K562 (cell line): ENCODE measurements at regions not wholly inside any gene's neighbourhood (a gene's known extent, or its start where the extent isn't known, plus 50 kb on each side); places are given as distances from the start of the nearest gene placed in this dataset.

Experiments used
- ADNP ChIP-seq: fragments of 200-800 bp; sonication (Bioruptor generic); IDR thresholded peaks from 2 replicates; pipeline ENCODE4 v1.6.1; 2016; ENCODE audit warnings: missing genetic modification characterization, missing compliant biosample characterization
- CBX5 ChIP-seq: IDR thresholded peaks from 2 replicates; pipeline ENCODE4 v1.6.1; 2014; ENCODE audit warnings: low read depth, borderline replicate concordance
- CEBPB ChIP-seq: fragments of 450-650 bp; IDR thresholded peaks from 2 replicates; pipeline ENCODE4 v1.6.1; 2016; ENCODE audit warnings: missing genetic modification characterization, missing compliant biosample characterization
- ETV1 ChIP-seq: fragments of 450-650 bp; conservative IDR thresholded peaks from 2 replicates; pipeline ENCODE4 v1.6.1; 2016; ENCODE audit warnings: missing genetic modification characterization, control low read depth, low read depth, missing compliant biosample characterization
- HDAC1 ChIP-seq, 2 experiments: fragments of 450-650 bp; IDR thresholded peaks; 2 replicates each; pipeline ENCODE4 v1.6.1; 2016 to 2017; ENCODE audit warnings: inconsistent platforms in 1 of 2, mild to moderate bottlenecking in 1 of 2, moderate library complexity in 1 of 2
- HDAC3 ChIP-seq: fragments of 450-650 bp; IDR thresholded peaks from 2 replicates; pipeline ENCODE4 v1.6.1; 2018; ENCODE audit warnings: borderline replicate concordance, mild to moderate bottlenecking, moderate library complexity; ENCODE audit not compliant: partially characterized antibody
- HMG20A ChIP-seq: fragments of 450-650 bp; formaldehyde crosslinking; conservative IDR thresholded peaks from 2 replicates; pipeline ENCODE4 v1.4.0; 2020; ENCODE audit warnings: mild to moderate bottlenecking, mixed read lengths
- MAFG ChIP-seq: fragments of 450-650 bp; conservative IDR thresholded peaks from 2 replicates; pipeline ENCODE4 v1.6.1; 2016; ENCODE audit warnings: missing genetic modification characterization, missing compliant biosample characterization
- MCM7 ChIP-seq, 2 experiments: fragments of 450-650 bp; IDR thresholded peaks; 2 replicates each; pipeline ENCODE4 v1.6.1; 2016 to 2018
- MXI1 ChIP-seq: IDR thresholded peaks from 2 replicates; pipeline ENCODE4 v1.6.1; 2011; ENCODE audit warnings: low read depth, mild to moderate bottlenecking, improper control_type of control experiment, low read length
- NCOA1 ChIP-seq: fragments of 450-650 bp; IDR thresholded peaks from 2 replicates; pipeline ENCODE4 v1.6.1; 2016; ENCODE audit warnings: low read depth
- PHF20 ChIP-seq: fragments of 450-650 bp; IDR thresholded peaks from 2 replicates; pipeline ENCODE4 v1.6.1; 2018; ENCODE audit not compliant: partially characterized antibody
- RBM15 ChIP-seq: fragments of 200-400 bp; formaldehyde crosslinking; IDR thresholded peaks from 2 replicates; pipeline ENCODE4 v1.6.1; 2018; ENCODE audit warnings: mild to moderate bottlenecking, low read length, moderate library complexity; ENCODE audit not compliant: insufficient read depth
- RBM25 ChIP-seq: fragments of 200-400 bp; formaldehyde crosslinking; IDR thresholded peaks from 2 replicates; pipeline ENCODE4 v1.6.1; 2018; ENCODE audit warnings: low read length, low read depth, moderate library complexity; ENCODE audit not compliant: severe bottlenecking
- SMAD3 ChIP-seq: fragments of 450-650 bp; formaldehyde crosslinking; conservative IDR thresholded peaks from 2 replicates; pipeline ENCODE4 v1.4.0; 2020; ENCODE audit warnings: mild to moderate bottlenecking
- SMARCA4 ChIP-seq: fragments of 450-650 bp; IDR thresholded peaks from 2 replicates; pipeline ENCODE4 v1.6.1; 2016
- SMARCA5 ChIP-seq: fragments of 450-650 bp; IDR thresholded peaks from 2 replicates; pipeline ENCODE4 v1.6.1; 2016
- YBX1 ChIP-seq: fragments of 450-650 bp; IDR thresholded peaks from 2 replicates; pipeline ENCODE4 v1.7.1; 2016; ENCODE audit warnings: mild to moderate bottlenecking
- ZBED1 ChIP-seq: IDR thresholded peaks from 2 replicates; pipeline ENCODE4 v1.6.1; 2014
- ZNF23 ChIP-seq: fragments of 250-450 bp; sonication (Bioruptor Pico); IDR thresholded peaks from 2 replicates; pipeline ENCODE4 v1.4.0; 2020; ENCODE audit warnings: mild to moderate bottlenecking
- ZNF41 ChIP-seq: fragments of 250-450 bp; sonication (Bioruptor Pico); conservative IDR thresholded peaks from 2 replicates; pipeline ENCODE4 v1.4.0; 2020; ENCODE audit warnings: mild to moderate bottlenecking
- TF ChIP-seq, protein P1 (sequence below): fragments of 250-450 bp; sonication (Bioruptor Pico); IDR thresholded peaks from 2 replicates; pipeline ENCODE4 v1.5.0; 2021; ENCODE audit warnings: mild to moderate bottlenecking, moderate library complexity
- TF ChIP-seq, protein P2 (sequence below): fragments of 450-650 bp; formaldehyde crosslinking; IDR thresholded peaks from 2 replicates; pipeline ENCODE4 v1.4.0; 2020; ENCODE audit warnings: mild to moderate bottlenecking, mixed read lengths
- TF ChIP-seq, protein P3 (sequence below): sonication (generic); formaldehyde crosslinking; IDR thresholded peaks from 2 replicates; pipeline ENCODE4 v1.9.0; 2022; ENCODE audit warnings: mild to moderate bottlenecking, missing genetic modification reagents
- TF ChIP-seq, protein P4 (sequence below): sonication (generic); formaldehyde crosslinking; IDR thresholded peaks from 2 replicates; pipeline ENCODE4 v1.8.0; 2022; ENCODE audit warnings: mild to moderate bottlenecking, missing genetic modification reagents

DNA sequence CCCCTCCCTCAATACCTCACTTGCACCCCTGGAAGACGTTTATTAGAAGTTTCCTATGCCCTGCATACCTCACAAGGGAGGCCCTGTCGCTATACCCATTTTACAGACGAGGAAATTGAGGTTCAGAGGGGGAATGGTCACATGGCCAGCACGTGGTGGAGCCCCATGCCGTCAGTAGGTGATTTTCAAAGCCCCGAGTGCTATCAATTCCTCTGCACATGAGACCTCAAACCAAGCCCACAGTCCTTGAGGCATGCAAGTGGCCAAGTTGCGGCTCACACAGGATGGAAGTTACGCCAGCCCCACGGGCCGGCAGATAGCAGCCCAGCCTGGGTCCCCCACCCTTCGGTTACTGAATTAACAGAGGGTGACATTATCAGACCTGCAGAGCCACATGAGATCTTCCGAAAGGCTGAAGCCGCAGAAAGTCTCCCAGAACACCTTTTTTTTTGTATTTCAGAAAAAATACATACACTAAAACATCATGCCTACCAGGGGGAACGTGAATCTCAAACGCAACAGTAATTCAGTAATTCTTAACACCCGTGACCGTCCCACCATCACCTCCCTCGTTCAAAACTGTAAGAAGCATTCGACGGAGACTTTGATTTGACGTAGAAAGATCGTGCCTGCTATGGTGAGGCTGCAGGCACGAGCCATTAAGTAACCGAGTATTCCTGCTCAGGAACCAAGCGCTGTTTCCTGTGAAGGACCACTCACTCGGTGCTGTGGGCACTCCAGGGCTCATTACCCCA lies 129.0 kb downstream of the RFLNA start (continued):
- no peak for TF ChIP-seq NCOA1
- no peak for TF ChIP-seq MAFG
- TF ChIP-seq, protein P1, sequence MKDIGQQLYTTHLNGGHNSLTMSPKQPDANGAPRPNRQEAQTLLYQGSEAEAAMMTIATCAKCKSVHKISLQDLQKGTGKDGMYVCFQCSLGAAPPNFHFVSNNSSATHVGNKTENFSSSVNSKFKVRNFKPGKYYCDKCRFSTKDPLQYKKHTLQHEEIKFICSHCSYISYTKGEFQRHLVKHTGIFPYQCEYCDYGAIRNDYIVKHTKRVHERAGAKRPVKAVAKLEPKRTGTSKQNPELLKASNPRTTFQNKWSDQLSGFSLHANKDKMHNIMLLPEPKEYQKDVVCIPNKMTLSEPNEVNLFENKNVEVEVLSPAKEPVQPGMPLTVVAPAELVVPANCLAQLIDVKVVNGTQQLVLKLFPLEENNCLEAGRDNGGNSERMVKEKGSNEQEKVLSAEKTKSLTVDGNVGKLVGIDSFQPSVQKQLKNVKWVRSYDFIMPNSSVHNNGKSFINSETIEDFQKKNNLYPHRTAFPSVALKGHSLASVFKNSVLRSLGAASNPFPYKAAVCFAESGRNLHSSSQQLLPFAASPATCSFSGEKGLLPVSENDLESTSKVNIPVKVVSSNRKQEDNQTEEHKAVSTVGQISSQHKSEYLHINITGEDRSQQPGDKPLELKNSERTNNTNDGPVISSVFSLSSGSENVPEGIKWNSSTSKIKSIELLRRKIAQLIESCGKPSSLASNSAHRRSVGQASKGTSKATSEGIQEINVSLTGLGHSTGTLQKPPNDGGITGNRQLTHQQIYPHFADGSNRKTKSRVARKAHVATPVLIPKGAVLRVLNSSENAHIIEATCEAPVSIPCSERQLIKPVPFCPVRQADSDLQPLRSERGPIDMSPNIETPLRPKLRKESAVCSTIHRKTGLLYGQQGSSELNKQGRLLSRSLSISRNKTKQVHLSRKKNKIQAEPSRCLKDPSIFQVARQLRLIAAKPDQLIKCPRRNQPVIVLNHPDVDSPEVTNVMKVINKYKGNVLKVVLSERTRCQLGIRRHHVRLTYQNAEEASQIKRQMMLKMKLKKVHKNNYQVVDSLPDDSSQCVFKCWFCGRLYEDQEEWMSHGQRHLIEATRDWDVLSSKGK (CRISPR knock-in tag), result no peak
- TF ChIP-seq PHF20, result peak; percentile 25
- TF ChIP-seq ZBED1, result no peak
- TF ChIP-seq, protein P2, sequence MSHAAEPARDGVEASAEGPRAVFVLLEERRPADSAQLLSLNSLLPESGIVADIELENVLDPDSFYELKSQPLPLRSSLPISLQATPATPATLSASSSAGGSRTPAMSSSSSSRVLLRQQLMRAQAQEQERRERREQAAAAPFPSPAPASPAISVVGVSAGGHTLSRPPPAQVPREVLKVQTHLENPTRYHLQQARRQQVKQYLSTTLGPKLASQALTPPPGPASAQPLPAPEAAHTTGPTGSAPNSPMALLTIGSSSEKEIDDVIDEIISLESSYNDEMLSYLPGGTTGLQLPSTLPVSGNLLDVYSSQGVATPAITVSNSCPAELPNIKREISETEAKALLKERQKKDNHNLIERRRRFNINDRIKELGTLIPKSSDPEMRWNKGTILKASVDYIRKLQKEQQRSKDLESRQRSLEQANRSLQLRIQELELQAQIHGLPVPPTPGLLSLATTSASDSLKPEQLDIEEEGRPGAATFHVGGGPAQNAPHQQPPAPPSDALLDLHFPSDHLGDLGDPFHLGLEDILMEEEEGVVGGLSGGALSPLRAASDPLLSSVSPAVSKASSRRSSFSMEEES (CRISPR knock-in tag), result no peak
- TF ChIP-seq SMARCA5, result peak; percentile 93
- TF ChIP-seq, protein P3, sequence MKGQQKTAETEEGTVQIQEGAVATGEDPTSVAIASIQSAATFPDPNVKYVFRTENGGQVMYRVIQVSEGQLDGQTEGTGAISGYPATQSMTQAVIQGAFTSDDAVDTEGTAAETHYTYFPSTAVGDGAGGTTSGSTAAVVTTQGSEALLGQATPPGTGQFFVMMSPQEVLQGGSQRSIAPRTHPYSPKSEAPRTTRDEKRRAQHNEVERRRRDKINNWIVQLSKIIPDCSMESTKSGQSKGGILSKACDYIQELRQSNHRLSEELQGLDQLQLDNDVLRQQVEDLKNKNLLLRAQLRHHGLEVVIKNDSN (CRISPR knock-in tag), result peak; percentile 82
- no peak for TF ChIP-seq RBM15
- TF ChIP-seq, protein P4, sequence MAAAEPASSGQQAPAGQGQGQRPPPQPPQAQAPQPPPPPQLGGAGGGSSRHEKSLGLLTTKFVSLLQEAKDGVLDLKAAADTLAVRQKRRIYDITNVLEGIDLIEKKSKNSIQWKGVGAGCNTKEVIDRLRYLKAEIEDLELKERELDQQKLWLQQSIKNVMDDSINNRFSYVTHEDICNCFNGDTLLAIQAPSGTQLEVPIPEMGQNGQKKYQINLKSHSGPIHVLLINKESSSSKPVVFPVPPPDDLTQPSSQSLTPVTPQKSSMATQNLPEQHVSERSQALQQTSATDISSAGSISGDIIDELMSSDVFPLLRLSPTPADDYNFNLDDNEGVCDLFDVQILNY (CRISPR knock-in tag), result 0 out of 2 replicates have a peak, but pooled peaks have one; percentile 4
- no peak for TF ChIP-seq SMAD3
- no peak for TF ChIP-seq ZNF23 (CRISPR knock-in tag)
- TF ChIP-seq CEBPB (tag), result no peak
- TF ChIP-seq ETV1, result no peak
- no peak for TF ChIP-seq MXI1
- no peak for TF ChIP-seq ZNF41 (CRISPR knock-in tag)
- TF ChIP-seq RBM25, result peak; percentile 92
- no peak for TF ChIP-seq MCM7 (IDR thresholded peaks at IDR 0.05)
- TF ChIP-seq ADNP, result peak; percentile 99
- TF ChIP-seq YBX1, result no peak
- peak in 1 of 2 experiments; percentile 61; a peak in 1 of 4 replicates for TF ChIP-seq HDAC1 (IDR thresholded peaks at IDR 0.05)
- TF ChIP-seq HMG20A (CRISPR knock-in tag), result no peak
- TF ChIP-seq HDAC3, result no peak
- no peak for TF ChIP-seq CBX5
- no peak for TF ChIP-seq SMARCA4
